GM19397 (cell line): ENCODE measurements at regions not wholly inside any gene's neighbourhood (a gene's known extent, or its start where the extent isn't known, plus 50 kb on each side); places are given as distances from the start of the nearest gene placed in this dataset.
"Not testable (repeated sequence)": the region's sequence is repeated elsewhere in the genome, so short reads cannot be mapped to it uniquely, and the experiment has no call there.

Experiments
- ATAC-seq: cut with Tn5 transposase; IDR thresholded peaks from one replicate; pipeline ENCODE4 v1.9.1; 2021; ENCODE audit warnings: mild to moderate bottlenecking, moderate library complexity; ENCODE audit not compliant: unreplicated experiment

DNA sequence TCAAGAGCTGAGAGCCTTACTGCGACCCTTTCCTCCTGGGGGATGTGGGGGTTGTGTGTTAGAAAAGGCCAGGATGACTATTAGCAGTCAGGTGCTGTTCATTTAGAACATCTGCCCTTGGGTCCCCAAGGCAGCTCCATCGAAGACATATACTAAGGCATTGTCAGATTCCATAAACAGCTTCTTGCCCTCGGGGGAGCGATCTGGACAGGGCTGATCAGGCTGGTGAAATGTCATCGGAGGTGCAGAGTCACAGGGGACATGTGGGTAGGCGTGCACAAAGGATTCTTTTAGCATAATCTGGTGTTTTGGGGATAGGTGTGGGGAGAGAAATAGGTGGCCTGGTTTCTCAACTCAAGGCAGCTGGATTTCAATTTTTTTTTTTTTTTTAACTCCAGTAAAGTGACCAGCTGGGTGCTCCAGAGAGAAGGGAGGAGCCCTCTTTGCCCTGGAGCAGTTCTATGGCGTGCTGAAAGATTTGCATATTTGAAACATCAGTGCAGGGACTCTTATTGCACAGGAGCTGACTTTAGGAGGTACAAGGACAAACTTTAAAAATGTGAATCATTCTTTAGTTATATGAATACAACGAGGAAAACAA lies 160.1 kb downstream of the SUDS3 start:
- no peak for ATAC-seq

- no peak for ATAC-seq
These were observed 161.1 kb downstream of the SUDS3 start for GRCh38 chr12:118537481-118537917.

DNA sequence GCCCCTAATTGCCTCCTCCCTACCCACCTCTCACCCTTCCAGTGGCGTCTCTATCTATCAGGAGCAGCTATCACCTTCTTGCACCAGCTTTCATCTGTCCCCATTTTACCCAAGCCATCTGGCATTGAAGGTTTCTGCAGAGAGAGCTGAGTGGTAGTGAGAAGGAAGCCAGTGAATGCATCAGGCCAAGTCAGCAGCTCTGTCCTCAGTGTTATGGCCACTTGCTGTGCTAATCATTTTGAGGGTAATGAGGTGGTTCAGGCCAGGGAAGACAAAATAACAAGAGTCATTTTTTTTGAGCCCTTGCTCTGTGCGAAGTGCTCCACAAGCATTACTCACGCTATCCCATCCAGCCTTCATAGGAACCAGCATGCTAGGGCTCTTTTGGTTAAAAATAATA lies 164.7 kb downstream of the SUDS3 start:
- ATAC-seq, result no peak

DNA sequence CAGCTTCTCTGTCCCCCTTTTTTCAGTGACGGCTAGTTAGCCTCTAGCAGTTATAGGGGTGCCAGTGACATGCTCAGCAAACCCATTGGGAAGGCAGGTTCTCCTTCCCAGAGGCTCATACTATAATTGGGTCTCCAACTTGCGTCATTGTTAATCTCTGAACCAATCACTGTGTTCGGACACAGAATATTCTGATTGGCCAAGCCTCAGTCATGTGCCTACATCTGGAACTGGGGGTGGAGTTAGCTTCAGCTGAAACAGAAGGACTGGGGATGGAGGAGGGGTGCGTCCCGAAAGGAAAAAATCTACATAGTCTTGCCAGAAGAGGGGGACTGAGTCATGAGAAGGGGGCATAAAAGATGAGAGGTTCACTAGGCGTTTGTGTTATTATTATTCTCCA lies 165.6 kb downstream of the SUDS3 start:
- no peak for ATAC-seq

DNA sequence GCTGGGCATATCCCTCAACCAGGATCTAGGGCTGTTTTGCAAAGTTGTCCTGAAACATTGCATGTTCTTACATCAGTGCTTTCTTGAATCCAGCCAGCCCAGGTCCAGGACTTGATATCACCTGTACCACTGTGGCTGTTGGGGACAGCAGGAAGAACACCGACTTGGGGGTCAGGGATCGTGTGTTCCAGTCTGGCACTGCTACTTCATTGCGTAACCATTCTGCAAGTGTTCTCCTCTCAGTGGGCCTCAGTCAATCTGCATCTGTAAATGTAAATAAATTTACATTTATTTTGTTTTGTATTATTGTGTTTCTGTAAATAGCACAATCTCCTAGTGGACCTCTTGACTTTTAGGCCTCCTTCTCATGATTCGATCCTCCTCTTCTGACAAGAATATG lies 167.3 kb downstream of the SUDS3 start:
- ATAC-seq, result no peak

DNA sequence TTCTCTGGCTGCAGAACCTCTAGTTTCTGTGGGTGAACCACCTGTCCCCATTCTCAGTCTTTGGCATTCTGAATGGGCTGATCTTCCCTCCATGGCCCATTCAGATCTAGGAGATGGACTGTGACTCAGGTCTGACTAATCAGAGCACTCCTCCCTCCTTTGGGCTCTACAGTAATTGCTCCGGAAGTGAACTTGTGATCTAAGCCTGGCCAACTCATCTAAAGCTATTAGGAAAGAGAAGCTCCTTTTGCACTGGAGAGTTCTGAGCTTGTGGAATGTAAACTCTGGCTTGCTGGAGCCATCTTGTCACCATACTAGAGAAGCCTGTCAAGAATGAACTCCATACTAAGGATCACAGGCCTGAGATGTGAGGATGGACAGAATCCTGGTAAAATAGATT lies 168.2 kb downstream of the SUDS3 start:
- ATAC-seq, result no peak

GRCh38 chr12:118547606-118548005 lies 171.3 kb downstream of the SUDS3 start:
- ATAC-seq, result not testable (repeated sequence)

- no peak for ATAC-seq
These were observed 172.6 kb downstream of the SUDS3 start for GRCh38 chr12:118548887-118549509.

DNA sequence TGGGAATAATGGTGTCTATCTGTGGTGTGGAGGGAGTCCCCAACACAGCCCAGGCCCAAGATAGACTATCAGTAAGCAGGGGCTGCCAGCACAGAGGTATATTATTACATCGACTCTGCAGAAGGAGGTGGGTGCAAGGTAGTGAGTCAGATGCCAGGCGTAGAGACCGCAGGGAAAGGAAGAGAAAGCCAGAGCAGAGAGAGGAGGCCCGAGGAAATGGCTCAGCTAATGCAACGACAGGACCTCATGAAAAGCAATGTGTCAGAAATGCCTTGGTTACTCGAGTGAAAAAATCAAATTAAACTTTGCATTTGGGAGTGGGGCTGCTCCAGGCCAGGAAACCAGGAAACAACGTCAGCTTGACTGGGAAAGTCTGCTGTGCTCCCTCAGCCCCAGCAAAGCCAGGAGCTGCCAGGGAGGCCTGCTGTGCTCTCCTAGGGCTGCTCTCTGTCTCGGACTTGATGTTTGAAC lies 173.2 kb downstream of the SUDS3 start:
- ATAC-seq, result no peak

GRCh38 chr12:118553856-118554504 lies 177.6 kb downstream of the SUDS3 start:
- no peak for ATAC-seq

DNA sequence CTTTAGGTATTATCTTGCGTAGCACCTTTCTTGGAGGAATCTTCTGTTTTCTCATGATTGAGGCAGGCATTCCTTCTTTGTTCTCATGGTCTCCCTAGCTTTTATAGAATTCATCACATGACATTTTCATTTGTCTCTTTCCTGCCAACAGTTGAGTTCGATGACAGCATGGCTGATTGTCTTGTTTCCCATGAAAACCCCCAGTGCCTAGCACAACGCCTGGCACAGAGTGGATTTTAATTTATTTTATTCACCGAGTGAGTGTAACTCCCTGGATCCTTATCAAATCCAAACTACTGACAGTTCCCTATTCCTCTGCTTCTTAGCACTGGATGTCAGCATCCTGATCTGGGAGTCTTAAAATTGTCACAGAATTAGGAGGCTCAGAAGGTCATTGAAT lies 182.6 kb downstream of the SUDS3 start:
- ATAC-seq, result no peak

- no peak for ATAC-seq
These were observed 184.4 kb downstream of the SUDS3 start for GRCh38 chr12:118560733-118561132.

DNA sequence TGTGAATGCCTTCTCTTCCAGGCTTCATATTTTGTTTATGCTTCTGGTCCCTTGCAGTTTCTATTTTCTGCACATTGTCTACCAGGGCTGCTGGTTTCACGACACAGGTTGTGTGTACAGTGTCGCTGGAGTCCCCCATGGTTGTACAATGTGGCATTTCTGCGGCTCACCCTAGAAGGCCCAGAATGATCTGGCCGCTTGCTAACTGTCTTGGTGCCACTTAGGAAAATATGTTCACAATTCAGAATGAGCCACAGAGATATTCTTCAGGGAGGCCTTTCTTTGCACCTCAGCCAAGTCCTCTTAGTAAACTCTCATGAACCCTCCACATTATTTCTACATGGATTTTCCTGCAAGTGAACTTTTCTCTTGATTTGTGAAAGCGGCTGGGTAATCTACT lies 195.4 kb downstream of the SUDS3 start:
- no peak for ATAC-seq

- ATAC-seq, result no peak
These were observed 197.9 kb downstream of the SUDS3 start for GRCh38 chr12:118574288-118574687.

DNA sequence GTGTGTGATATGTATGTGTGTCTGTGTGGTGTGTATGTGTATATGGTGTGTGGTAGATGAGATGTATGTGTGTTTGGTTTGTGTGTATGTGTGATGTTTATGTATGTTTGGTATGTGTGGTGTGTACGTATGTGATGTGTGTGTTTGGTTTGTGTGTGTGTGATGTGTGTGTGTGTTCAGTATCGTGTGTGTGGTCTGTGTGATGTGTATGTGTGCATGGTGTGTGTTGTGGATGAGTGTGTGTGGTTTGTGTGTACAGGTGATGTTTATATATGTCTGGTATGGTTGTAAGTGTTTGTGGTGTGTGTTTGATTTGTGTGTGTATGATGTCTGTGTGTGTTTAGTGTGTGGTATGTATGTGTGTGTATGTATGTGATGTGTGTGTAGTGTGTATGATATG lies 199.4 kb downstream of the SUDS3 start:
- no peak for ATAC-seq

DNA sequence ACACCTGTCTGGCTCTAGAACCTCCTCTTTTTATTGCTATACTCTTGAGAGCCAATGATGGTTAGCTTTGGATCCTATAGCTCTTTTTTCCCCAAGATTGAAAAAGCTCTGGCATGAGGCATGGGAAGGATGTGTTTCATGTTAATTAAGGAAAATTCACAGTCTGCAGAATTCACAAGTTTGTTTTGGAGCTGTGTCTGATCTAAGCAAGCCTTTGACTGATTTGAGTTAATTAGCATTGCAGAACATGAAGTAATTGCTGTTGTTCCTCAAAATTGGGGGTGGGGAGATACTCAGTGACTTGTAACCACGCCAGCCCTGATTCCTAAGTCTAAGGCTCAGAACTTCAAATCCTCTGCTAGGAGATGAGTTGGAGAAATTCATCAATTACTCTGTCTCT lies 205.0 kb downstream of the SUDS3 start:
- ATAC-seq, result no peak

DNA sequence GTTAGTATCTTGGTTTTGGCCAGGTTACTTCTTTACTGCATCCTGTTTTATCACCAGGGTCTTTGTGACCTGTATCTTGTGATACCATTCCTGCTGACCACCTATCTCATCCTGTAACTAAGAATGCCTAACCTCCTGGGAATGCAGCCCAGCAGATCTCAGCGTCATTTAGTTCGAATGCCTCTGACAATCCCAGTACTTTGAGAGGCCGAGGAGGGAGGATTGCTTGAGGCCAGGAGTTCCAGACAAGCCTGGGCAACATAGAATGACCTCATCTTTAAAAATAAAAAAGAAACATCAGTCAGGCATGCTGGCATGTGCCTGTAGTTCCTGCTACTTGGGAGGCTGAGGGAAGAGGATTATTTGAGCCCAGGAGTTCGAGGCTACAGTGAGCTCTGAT lies 206.5 kb downstream of the SUDS3 start:
- no peak for ATAC-seq

GRCh38 chr12:118586433-118586832 lies 210.1 kb downstream of the SUDS3 start:
- no peak for ATAC-seq

DNA sequence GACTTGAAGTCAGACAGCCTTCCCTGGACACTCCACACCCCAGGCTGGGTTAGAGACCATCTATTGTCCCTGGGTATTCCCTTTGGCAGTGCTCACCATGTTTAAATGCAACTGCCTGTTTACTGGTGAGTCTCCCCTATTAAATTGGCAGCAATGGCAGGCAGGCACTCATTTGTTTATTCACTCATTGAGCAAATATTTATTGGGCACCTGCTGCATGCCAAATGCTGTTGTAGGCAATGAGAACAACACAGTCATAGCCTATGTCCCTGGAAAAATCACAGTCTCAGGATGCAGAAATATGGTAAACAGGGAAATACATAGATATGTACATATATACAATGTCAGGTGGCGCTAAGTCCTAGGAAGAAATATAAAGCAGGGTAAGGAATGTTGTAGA lies 212.8 kb downstream of the SUDS3 start:
- no peak for ATAC-seq

- ATAC-seq, result no peak
These were observed 214.2 kb downstream of the SUDS3 start for GRCh38 chr12:118590406-118591150.

DNA sequence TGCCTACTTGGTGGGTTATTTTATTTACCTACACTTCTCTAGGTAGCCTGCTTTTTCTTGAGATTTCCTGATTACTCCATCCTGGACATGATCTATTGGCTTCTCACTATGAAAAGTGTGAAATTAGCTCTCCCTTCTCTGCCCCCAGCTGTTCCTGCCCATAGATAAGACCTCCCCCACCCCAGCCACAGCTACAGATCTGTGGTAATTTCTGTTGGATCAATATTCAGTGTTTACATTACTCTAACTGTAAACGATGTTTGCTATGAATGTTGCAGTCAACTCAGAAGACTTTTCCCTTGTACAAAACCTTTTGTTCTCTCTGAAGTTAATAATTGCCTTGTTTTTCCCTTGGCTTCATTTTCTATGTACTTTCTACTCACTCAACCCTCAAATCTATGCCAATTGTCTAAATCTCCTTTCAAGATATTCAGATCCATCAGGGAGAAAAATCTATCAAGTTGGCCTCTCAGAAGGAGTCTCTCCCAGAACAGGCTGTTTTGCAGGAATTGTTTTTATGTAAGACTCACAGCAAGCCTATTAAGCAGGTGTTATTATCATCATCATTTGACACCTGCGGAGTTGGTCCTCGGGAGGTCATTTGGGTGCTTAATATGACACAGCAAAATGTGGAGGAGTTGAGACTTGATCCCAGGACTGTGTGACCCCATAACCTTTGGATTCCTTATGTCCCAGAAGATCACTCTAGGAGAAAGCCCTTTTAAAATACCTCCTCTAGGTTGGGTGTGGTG lies 227.4 kb downstream of the SUDS3 start:
- ATAC-seq, result no peak
